ENCODE measurements at regions not wholly inside any gene's neighbourhood (a gene's known extent, or its start where the extent isn't known, plus 50 kb on each side); places are given as distances from the start of the nearest gene placed in this dataset.

- no peak for TF ChIP-seq CTCF (IDR thresholded peaks at IDR 0.05)
- no peak for TF ChIP-seq ZFX (IDR thresholded peaks at IDR 0.05; ENCODE audit: borderline replicate concordance)
Observed at GRCh38 chr11:70799386-70799785, 401.1 kb downstream of the CTTN start.
